A204.1 (cell line): ENCODE measurements at regions not wholly inside any gene's neighbourhood (a gene's known extent, or its start where the extent isn't known, plus 50 kb on each side); places are given as distances from the start of the nearest gene placed in this dataset.
A peak's percentile ranks its signal among the peaks of the same experiment; 100 is the strongest.

Source experiments
- FAIRE-seq: peaks from 2 replicates; lab custom pipeline; 2012; peaks lifted over from hg19 to GRCh38; lab: Jason Lieb, UNC

DNA sequence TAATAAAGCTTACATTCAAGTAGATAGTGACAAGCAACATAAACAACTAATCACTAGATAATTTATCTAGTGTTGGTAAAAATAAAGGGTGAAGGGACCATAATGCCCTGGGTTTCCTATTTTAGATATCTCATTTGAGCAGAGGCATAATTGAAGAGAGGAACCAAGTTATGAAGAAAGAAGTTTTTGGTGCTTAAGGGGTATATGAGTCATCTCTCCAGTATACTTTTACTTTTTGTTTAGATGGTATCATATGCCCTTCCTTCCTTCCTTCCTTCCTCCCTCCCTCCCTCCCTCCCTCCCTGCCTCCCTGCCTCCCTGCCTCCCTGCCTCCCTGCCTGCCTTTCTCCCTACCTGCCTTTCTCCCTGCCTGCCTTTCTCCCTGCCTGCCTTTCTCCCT is 1053.5 kb upstream of the CELF4 start:
- no peak for FAIRE-seq

DNA sequence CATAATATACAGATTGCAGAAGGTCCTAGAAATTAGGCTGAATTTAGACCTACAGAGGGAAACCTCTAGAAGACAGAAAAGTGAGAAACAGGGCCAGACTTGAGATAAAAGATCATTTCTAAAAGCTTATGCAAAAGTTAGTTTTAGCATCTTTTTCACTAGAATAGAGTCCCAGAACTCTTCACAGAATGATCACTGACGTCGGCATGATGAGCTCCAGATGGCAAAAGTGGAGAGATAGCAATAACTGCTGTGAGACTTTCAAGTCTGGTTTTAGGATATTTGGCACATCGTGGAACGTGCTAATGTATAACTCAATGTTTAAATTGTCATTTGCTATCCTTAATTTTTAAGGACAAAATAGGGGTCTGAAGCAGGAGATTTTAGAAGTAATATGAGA is 1050.7 kb upstream of the CELF4 start:
- FAIRE-seq, result no peak

DNA sequence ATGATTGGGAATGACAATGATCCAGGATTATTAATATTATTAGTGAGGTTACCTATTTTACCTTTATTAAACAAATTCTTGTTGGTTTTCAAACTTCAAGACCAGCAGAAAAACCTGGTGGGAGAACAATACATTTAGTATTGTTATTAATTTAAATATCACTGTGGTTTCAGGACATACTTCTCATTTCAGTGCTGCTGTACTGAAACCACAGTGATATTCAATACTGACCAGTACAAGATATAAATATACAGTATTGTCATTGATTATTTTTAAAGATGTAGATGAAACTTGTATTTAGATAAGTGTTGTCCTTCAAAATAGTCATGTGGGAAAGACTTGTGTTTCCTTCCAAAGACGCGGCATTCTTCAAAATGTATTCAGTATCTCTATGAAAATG is 1047.3 kb upstream of the CELF4 start:
- no peak for FAIRE-seq

DNA sequence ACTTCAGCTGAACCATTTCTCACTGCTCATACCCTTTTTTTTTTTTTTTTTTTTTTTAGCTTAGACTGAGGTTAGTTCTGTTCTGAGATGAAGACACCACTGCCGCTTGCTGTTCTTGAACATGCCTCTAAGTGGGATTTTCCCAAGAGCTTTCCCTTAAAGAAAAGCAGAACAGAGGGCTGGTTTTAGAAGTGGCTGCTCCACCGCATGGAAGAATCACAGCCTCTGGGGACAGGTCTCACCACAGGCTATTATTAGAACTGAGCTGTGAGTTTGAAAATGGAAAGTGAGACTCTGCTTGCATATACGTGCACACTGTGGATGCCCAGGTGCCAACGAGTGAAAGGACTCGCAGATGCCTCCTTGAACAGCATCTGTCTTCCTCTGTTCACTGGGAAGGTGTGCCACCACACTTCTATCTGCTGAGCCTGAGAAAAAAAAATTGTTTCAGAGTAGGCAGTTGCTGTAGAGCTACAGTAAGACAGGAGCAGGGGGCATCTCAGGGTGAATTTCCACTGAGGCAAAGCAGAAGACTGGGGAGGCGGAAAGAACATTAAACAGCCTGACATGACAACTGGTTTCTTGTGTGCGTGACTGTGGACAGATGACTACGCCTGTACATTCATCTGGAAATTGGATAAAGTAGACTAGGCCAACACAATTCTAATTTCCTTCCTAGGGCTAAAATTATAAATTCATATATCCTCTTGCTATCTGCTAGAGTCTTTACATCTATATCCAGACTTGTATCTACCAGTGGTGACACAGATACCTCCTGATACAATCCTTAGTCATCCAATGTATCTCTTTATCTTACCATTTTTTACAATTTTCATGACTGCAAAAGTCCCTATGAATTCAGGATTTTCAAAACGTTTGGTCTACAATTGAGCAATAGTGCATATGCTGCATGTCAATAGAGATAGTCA is 1045.7 kb upstream of the CELF4 start:
- no peak for FAIRE-seq

DNA sequence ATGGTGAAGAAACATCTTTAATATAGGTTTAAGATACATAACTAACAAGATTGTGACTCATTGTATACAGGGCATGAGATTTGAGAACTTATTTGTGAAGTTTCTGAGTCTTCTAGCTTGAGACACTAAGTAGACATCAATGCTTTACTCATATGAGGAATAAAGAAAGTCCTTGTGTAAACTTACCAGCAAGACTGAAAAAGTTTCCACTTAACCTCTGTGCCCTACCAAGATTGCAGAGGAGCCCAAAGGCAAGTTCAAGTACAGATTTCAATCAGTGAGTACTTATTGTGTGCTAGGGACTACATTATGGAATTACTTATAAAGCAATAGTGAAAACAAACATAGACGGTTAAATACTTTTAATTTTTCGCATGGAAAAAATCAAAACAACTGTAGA is 1041.2 kb upstream of the CELF4 start:
- no peak for FAIRE-seq

DNA sequence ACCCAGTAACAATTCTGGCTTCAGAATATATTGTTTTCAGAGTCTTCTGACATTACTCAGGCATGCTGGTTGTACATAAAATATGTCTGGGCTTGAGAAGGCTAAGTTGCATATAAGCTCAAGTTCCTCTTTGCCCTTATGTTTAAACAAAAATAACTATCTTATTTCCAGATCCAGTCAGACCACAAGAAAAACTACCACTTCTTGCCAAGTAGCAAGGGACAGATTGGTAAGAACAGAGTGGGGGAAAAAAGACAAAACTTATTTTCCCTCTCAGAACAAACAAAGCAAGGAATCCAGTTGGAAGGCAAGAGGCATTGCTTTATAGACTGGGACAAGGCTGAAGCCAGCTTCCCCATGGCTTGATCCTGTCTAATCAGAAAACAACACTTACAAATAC is 1036.7 kb upstream of the CELF4 start:
- FAIRE-seq, result no peak

DNA sequence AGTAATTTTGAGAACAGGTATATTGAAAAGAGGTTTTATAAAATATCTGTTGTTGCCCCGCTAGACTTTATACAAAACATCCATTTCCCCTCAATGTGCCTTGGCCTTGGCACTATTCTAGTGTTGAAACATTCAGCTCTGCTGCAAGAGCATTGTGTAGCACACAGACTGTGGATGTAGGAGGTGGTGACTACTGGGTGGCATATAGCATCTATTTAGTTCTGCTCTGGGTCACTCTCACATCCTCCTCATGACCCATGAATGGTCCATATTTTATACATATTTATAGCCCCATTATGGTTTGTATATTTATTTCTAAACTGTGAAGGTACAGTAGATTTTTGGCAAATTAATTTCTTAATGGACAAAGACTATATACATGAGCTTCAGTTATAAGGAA is 1022.0 kb upstream of the CELF4 start:
- FAIRE-seq, result no peak

DNA sequence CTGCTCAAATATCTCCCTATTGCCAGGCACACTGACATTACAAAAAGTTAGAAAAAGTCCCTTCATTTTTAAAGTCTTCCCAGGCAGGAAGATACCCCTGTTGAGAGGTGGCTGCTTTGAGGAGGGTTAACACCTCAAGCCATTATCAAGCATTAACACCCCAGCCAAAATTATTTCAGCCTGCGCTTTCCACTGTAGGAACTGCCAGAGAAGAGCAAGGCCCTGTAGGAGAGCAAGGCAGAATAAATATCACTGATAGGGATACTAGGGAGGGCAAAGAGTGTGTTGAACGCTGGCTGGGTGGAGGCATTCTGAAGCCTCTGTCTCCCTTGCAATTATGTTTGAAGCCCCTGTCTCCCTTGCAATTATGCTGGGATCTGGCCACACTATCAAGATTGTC is 1020.7 kb upstream of the CELF4 start:
- no peak for FAIRE-seq

DNA sequence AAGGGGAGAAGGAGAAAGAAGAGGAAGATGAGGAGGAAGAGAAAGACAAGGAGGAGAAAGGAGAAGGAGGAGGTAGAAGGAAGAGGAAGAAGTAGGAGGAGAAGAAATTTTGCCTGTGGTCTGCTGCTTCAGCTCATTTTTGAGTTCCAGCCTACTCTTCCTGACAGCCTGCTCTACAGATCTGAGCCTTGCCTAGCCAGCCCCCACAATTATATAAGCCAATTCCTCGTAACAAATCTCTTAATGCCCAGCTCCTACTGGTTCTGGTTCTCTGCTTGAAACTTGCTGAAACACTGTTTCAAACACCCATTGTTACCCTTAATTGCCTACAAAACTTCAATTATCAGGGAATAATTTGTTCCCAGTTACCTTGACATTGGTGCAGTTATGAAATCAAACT is 1014.2 kb upstream of the CELF4 start:
- no peak for FAIRE-seq

DNA sequence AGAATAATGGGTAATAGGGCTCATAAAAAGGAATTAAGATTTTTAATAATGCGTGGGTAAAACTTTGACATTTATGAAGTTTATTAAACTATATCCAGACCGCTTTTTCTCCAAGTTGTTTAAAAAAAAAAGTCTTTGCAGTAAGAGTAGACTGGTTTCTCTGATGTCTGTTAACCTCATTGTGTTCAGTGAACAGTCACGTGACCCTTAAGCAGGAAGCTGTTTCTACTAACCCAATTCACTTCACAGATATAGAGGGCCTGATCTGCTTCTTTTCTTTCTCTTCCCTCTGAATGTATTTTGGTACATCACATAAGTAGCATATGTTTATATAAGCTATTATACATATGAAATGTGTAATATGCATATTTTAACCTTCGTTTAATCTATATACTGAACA is 1011.3 kb upstream of the CELF4 start:
- FAIRE-seq, result no peak

DNA sequence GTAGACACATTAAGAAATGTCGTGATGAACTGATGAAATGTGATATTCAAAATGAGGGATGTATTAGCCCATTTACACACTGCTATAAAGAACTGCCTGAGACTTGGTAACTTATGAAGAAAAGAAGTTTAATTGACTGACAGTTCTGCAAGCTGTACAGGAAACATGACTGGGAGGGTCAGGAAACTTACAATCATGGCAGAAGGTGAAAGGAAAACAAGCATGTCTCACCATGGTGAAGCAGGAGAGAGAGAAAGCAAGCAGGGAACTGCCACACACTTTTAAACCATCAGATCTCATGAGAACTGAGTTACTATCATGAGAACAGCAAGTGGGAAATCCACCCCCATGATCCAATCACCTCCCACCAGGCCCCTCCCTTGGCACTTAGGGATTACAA is 1010.8 kb upstream of the CELF4 start:
- FAIRE-seq, result no peak

DNA sequence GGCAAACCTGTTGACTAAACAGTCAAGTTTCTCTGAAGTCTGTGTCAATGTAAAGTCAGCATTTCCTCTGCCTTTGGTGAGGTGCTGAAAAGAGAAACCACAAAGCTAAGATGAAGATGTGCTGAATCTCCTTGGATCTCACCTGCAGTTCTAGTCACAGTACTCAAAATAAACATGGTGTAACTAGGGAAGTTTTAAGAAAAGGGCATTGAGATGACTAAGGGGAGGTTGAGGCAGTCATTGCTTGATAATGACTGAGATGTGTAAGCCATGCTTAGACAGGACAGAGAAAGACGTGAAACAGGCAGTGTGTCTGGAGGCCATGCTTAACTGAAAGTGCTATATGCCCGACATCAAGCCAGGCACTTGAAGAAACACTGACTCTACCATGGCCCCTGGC is 1010.0 kb upstream of the CELF4 start:
- FAIRE-seq, result no peak

DNA sequence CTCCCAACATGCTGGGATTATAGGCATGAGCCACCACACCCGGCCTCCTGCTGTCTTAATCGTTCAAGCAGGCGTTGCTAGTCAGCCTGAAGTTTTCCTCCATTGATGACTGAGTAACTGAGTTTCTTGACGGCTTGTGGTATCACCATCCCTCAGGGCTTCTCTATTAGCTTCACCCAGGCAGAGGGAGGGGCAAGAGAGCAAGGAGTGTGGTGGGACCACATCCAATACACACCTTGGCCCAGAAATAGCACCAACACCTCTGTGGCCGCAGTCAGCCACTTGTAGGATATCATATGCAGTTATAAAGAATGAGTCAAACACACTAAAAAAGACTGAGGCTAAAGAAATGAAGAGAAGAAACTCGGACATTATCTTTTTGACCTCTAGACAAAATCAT is 1009.4 kb upstream of the CELF4 start:
- FAIRE-seq, result no peak

DNA sequence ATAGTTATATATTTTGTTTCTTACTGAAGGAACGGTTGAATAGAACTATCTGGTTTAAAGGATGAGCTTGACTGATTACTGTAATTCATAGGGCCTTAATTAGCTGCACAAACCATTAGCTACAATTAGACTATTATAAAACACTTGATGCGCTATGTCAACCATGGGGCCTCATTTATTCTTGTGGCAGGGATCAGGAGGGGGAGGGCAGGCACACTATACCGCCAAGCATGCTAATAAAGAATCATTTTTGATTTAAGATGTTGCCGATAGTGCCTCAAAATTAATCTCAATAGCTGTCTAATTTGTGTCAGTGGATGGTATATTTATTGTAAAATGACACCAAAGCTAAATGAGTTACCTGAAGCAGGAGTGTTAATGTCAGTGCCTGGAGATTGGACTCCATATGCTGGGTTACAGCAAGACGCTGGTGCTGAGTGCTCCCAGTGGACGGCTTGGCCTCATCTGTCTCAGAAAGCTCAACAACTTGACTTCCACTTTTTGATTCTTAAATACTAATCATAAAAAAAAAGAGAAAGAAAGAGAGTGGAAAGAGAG is 1007.0 kb upstream of the CELF4 start:
- FAIRE-seq, result no peak

DNA sequence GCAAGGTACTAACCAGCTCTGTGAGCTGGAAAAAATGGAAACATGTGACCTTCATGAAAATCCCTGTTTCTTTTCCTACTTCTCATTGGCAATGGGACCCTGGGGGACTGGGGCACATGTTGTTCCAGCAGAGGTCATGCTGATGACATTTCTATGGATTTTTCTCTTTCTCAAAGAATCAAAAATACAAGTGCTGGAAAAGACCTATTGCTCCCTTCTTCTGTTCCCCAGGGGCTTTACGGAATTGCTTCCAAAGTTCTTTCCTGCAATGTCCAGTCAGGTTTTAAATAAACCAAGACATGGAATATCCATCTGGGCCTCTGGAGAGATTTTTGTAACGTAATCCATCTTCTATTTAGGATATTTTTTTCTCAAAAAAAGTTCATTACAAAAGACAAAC is 1006.1 kb upstream of the CELF4 start:
- FAIRE-seq, result no peak

DNA sequence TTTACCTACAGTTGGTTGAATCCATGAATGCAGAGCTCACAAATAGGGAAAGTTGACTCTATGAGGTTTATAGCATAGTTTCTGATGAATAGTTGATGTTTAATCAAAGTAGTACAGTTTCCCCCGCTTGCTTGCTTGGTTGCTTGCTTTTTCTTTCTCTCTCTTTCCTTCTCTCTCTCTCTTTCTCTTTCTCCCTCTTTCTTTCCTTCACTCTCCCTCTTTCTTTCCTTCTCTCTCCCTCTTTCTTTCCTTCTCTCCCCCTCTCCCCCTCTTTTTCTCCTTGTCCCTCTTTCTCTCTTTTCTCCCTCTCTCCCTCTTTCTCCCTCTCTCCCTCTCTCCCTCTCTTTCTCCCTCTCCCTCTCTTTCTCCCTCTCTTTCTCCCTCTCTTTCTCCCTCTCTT is 999.9 kb upstream of the CELF4 start:
- no peak for FAIRE-seq

DNA sequence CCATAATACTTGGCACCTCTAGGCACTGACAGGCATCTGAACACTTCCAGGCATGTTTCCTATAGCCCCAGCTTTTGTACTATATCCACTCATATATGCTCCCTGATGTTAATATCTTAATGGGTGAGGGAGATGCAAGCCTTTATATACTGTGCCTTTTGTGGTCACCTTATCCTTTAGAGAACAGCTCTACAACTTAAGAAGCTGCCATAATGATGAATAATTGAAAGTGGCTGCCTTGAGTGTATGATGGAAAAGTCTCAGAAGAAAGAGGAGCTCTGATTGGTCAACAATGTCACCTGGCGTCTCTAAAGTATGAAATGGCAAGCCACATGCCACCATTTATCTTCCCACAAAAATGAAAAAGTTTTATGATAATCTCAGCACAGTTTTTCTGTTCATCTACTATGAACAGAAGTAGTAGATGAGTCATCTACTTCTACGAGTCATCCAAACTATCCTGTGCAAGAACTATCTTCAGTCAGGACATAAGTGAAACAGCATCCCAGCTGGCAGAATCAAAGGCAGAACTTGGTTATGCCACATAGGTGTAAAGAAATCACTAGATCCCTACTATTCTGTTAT is 997.9 kb upstream of the CELF4 start:
- FAIRE-seq, result no peak

DNA sequence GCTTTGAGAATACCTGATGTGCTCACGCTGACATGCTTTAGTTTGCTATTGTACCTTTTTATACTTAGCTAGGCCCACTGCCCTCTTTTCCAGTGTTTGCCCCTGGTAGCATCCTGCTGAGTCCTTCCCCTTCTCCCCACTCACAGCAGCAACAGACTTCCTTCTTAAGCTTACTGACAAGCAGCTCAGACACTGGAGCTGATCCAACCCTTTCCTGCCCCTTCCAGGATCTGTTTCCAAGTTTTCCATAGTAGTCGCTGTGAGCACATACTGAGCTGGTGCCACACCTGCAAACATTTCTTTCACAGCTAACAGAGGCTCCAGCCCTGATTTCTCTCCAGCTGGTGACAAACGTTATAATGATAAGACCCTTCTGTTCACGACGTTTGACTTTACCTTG is 991.4 kb upstream of the CELF4 start:
- FAIRE-seq, result no peak

DNA sequence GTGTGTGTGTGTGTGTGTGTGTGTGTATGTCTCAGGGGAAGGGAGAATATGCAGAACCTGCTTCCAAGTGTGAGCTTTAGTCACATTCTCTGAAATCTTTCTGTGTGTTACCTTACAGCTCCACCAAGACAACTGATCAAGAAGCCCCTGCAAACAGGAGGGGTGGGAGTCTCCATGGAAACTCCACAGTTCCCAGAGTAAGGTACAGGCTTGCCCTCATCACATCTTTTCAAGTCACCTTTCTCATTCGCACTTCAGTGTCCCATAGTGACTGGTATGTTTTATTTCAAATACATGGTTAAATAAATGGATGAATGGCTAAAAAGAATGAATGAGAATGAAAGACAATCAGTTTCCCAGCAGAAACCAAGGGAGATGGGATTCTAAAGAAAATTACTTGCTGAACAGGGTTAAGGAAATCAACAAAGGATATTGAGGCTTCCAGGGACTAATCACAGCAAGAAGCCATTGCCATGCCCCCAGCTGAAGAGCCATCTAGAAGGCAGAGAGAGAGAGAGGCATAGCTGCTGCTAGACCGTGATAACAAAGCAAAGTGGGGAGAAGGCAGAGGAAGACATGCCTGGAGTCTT is 987.2 kb upstream of the CELF4 start:
- no peak for FAIRE-seq

DNA sequence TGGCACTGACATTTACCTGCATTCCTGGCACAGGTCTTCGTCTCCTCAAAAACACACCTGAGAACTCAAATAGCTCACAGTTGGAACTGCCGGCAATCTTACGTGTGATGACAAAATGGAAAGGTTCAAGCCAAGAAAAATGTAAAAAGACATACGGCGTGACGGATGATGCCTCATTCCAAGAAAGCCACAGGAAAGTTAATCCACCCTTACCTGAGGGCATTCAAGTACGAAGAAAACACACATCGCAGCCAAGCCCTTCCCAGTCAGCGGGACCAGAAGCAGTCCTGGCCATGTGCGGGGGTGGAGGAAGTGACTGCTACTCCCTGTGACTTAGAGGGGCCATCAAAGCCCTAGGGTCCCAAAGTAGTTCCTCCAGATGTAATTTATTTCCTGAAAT is 986.3 kb upstream of the CELF4 start:
- no peak for FAIRE-seq

DNA sequence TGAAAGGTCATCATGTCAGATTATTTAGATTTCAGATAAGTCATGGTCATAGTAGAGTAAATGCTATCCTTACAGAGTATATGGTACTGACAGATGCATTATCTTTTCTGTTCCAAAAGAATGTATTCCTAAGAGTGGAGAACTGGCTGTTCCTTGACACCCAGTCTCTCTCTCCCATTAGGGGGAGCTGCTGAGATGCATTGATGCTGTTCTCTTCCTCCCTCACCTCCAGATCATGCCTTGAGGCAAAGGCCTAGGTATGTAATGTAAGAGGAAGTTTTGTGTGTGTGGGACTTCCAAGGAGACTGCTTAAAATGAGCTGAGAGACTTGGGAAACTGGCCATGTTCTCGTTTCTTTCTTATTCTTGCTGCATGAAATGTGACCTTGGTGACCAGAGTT is 979.5 kb upstream of the CELF4 start:
- no peak for FAIRE-seq

DNA sequence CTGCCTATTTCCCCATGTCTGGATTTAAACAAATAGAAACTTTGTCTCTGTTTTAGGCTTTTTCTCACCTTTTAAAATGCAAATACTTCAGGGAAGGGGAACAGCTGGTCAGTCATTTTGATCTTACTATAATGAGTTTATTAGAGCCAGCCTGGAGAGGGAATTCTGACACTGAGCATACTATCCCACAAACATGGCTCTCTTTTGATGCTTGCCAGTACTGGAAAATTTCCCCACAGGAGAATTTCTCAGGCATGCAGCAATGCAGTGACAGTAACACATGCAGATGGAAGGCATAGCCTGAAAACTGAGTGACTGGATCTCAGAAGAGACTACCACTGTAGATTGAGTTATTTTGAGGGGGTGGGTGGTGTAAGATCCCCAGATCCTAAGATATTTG is 974.3 kb upstream of the CELF4 start:
- FAIRE-seq, result no peak

DNA sequence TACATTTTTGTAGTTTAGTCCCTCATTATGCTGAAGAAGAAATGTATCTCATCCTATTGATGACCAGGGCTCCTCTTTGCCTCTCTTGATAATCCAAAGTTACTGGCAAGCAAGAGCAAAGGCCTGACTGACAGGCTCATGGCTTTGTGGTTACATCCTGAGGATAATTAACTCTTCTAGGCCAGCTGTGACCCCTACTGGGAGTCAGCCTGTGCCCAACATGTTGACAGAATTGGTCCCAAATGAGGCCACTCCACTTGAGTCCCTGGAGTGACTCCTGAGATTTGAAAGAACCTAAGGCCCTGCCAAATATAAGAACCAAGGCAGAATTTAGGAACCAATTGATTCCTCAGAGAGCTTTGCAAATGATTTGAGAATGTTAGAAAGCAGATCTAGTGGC is 973.8 kb upstream of the CELF4 start:
- FAIRE-seq, result no peak

DNA sequence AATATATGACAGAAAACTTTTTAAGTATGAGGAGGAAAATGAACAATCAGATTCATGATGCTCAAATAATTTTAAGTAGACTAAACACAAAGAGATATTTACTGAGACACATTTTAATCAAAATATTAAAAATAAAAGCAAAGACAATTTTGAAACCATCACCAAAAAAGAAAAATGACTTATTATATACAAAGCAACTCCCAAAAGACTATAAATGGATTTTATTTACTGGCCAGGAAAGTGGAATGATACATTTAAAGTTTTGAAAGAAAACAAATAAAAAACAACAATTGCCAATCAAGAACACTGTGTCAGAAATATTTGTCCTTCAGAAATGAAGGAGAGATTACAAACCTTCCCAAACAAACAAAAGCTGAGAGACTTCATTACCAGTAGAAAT is 968.5 kb upstream of the CELF4 start:
- peak; percentile 16 for FAIRE-seq
